GM19043 (cell line): ENCODE measurements at regions not wholly inside any gene's neighbourhood (a gene's known extent, or its start where the extent isn't known, plus 50 kb on each side); places are given as distances from the start of the nearest gene placed in this dataset.
A peak's percentile ranks its signal among the peaks of the same experiment; 100 is the strongest.
"Not testable (repeated sequence)": the region's sequence is repeated elsewhere in the genome, so short reads cannot be mapped to it uniquely, and the experiment has no call there.

Source experiments
- ATAC-seq: cut with Tn5 transposase; IDR thresholded peaks from one replicate; pipeline ENCODE4 v1.9.1; 2021; ENCODE audit warnings: low read depth; ENCODE audit not compliant: unreplicated experiment

- ATAC-seq, result not testable (repeated sequence)
Observed at GRCh38 chrY:18599606-18600005, 53.1 kb downstream of the HSFY1 start.

DNA sequence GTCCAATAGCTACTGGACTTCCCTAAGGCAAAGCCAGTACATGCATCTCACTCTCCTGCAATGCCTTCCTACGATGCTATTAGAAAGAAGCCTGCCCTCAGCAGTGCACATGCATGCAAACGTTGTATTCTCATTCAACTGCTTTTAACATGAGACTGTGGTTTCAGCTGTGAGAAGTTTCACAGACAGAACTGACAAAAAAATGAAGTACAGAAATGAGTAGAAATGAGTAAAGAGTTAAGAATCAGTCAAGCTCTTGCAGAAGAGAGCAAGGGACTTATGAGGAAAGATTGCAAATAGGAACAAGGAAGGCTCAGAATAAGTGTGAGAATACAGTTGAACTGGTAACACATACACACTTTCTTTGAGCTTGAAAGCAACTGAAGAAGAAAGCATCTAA, 54.8 kb downstream of the HSFY1 start:
- ATAC-seq, result not testable (repeated sequence)

DNA sequence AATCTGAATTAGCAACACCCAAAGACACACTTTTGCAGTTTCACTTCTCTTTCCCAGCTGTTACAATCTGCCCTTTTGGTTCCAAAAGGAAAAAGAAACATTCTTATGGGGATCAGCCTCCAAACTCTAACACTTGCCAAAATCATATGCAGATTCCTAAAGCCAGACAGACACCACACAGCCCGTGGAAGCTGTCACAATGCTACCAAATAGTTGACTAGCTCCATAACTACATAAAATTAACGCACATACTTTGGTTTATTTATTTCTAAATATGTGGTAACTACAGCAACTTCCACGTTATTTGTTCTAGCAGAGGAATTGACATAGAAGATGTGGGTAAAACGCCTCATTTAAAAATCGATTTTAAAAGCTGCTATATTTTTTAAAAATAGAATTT, 59.7 kb downstream of the HSFY1 start:
- not testable (repeated sequence) for ATAC-seq

DNA sequence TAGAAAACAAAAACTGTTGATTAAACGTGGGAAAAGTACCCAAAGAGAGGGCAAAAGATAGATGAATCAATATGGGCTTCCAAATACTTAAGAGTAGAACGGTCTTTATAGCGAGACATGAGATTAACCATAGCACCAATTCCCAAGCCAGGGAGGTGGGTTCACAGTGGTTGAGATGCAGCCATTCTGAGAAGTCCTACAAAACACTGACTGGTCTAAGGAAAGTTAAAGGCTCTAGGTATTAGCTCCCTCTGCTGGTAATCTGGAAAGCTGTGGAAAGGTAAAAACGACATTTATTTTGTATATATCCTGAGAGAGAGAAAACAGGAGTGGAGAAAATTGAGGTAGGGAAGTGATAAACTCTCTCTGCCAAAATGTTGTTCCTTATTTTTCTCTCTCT, 61.7 kb downstream of the HSFY1 start:
- ATAC-seq, result not testable (repeated sequence)

DNA sequence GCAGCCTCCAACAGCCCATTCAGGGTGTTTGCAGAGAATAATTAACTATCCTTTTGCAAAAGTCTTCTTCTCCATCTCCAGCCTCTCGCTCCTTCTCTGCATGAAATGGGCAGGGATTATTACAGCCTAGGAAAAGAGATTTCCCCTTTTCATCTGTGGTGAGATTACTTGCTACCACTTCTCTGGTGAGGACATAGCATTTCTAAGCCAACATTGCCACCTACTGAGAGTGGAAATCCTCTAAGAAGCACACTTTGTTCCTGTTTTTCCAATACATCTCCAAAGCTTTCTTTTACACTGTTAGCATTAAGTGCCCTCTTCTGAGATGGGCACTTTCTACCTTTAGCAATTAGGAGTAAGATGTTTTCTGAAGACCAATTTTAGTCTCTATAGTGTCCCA, 69.3 kb downstream of the HSFY1 start:
- ATAC-seq, result not testable (repeated sequence)

- not testable (repeated sequence) for ATAC-seq
Observed at GRCh38 chrY:18629805-18630516, 83.4 kb downstream of the HSFY1 start.

DNA sequence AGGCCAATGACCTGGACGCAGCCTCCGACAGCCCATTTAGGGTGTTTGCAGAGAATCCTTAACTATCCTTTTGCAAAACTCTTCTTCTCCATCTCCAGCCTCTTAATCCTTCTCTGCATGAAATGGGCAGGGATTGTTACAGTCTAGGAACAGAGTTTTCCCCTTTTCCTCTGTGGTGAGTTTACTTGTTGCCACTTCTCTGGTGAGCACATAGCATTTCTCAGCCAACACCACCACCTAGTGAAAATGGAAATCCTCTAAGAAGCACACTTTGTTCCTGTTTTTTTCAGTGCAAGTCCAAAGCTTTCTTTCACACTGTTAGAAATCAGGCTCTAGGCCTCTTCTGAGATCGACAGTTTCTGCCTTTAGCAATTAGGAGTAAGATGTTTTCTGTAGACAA, 84.1 kb downstream of the HSFY1 start:
- ATAC-seq, result not testable (repeated sequence)

DNA sequence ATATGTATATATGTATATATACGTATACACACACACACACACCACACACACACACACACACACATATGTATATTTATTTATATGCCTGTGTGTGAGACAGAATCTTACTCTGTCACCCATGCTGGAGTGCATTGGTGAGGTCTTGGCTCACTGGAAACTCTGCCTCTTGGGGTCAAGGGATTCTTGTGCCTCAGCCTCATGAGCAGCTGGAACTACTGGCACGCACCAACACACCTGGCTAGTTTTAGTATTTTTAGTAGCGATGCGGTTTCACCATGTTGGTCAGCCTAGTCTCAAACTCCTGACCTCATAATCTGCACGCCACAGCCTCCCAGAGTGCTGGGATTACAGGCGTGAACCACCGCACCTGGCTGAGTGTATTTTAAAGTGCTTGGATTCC, 85.1 kb downstream of the HSFY1 start:
- ATAC-seq, result not testable (repeated sequence)

- no peak for ATAC-seq
Observed at GRCh38 chrY:18650746-18651145, 104.2 kb downstream of the HSFY1 start.

DNA sequence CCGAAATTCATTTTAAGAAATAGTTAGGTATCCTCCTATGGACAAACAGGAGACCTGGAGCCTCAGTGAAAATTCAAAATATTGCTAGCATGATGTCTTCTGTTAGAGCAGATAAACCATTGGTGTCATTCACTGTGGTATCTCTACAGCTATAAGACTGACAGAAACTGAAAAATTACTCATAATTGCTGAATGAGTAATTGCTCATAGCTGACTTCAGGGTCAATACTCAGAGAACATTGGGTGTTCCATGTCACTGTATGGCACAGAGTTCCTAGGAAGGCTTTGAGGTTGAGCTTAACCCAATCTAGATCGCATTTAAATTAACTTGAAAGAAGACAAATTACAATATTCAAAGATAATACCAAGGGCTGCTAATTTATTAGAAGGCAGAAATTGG, 109.0 kb downstream of the HSFY2 start:
- ATAC-seq, result no peak

DNA sequence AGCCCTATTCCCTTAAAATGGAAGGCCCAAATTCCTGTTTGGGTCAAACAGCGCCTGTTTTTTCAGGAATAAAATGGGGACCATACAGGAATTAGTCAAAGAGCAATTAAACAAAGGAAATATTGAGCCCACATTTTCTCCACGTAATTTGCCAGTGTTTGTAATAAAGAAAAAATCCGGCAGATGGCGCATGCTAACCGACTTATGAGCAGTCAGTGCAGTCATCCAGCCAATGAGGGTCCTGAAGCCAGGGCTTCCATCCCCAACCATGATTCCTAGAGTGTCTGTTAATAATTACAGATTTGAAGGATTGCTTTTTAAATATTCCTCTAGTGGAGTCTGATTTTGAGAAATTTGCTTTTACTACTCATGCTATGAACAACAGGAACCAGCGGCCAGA, 103.7 kb downstream of the HSFY2 start:
- no peak for ATAC-seq

DNA sequence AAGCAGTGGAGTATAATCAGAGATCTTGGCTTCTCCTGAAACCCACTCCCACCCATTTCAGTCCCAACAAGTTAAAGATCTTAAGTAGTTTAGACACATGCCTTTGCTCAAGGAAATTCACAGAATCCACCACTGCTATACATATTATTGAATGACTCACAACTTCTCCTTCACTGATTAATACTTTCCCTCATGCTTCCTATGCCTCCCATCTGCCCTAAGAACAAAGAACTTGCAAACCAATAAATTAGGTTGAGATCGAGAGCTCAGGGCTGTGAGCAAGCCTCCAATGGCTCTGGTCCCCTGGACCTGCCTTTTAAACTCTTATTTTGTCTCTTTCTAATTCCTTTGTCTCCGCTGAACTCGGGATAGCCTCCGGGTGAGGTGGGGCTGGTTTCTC, 101.6 kb downstream of the HSFY2 start:
- ATAC-seq, result no peak

DNA sequence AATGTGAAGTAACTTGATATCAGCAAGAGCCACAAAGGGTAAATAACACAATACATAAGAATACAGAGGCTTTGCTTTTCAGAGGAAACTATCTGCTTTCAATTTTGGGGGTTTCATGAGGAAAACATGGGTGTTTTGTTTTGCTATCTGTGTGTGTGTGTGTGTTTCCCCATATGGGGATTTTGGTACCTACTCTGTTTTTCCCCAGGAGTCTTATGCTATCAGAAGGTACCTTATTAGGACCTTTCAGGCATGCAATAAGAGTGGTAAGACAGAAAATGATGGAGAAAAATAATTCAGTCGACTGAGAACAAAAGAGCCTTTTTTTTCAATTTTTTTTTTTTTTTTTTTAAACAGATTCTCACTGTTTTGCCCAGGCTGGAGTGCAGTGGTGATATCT, 87.5 kb downstream of the HSFY2 start:
- not testable (repeated sequence) for ATAC-seq

DNA sequence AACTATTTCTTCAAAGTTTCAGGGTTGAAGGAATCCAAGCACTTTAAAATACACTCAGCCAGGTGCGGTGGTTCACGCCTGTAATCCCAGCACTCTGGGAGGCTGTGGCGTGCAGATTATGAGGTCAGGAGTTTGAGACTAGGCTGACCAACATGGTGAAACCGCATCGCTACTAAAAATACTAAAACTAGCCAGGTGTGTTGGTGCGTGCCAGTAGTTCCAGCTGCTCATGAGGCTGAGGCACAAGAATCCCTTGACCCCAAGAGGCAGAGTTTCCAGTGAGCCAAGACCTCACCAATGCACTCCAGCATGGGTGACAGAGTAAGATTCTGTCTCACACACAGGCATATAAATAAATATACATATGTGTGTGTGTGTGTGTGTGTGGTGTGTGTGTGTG, 85.2 kb downstream of the HSFY2 start:
- ATAC-seq, result not testable (repeated sequence)

DNA sequence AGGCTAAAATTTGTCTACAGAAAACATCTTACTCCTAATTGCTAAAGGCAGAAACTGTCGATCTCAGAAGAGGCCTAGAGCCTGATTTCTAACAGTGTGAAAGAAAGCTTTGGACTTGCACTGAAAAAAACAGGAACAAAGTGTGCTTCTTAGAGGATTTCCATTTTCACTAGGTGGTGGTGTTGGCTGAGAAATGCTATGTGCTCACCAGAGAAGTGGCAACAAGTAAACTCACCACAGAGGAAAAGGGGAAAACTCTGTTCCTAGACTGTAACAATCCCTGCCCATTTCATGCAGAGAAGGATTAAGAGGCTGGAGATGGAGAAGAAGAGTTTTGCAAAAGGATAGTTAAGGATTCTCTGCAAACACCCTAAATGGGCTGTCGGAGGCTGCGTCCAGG, 84.1 kb downstream of the HSFY2 start:
- not testable (repeated sequence) for ATAC-seq

GRCh38 chrY:18689890-18690593, 83.5 kb downstream of the HSFY2 start:
- not testable (repeated sequence) for ATAC-seq

GRCh38 chrY:18696788-18697187, 76.7 kb downstream of the HSFY2 start:
- not testable (repeated sequence) for ATAC-seq

DNA sequence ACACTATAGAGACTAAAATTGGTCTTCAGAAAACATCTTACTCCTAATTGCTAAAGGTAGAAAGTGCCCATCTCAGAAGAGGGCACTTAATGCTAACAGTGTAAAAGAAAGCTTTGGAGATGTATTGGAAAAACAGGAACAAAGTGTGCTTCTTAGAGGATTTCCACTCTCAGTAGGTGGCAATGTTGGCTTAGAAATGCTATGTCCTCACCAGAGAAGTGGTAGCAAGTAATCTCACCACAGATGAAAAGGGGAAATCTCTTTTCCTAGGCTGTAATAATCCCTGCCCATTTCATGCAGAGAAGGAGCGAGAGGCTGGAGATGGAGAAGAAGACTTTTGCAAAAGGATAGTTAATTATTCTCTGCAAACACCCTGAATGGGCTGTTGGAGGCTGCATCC, 69.3 kb downstream of the HSFY2 start:
- ATAC-seq, result not testable (repeated sequence)

GRCh38 chrY:18711785-18712184, 61.8 kb downstream of the HSFY2 start:
- not testable (repeated sequence) for ATAC-seq

- not testable (repeated sequence) for ATAC-seq
Observed at GRCh38 chrY:18713760-18714159, 59.8 kb downstream of the HSFY2 start.

DNA sequence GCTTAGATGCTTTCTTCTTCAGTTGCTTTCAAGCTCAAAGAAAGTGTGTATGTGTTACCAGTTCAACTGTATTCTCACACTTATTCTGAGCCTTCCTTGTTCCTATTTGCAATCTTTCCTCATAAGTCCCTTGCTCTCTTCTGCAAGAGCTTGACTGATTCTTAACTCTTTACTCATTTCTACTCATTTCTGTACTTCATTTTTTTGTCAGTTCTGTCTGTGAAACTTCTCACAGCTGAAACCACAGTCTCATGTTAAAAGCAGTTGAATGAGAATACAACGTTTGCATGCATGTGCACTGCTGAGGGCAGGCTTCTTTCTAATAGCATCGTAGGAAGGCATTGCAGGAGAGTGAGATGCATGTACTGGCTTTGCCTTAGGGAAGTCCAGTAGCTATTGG, 54.8 kb downstream of the HSFY2 start:
- ATAC-seq, result peak; percentile 70

GRCh38 chrY:18720395-18720794, 53.1 kb downstream of the HSFY2 start:
- ATAC-seq, result not testable (repeated sequence)
